Ovary (tissue), 7 donors: ENCODE measurements at regions not wholly inside any gene's neighbourhood (a gene's known extent, or its start where the extent isn't known, plus 50 kb on each side); places are given as distances from the start of the nearest gene placed in this dataset.

Source experiments
- DNase-seq, 5 donors: peaks; one replicate each; pipeline ENCODE4 v3.0.0-alpha.2; 2019 to 2020
- H3K27ac ChIP-seq, 2 donors: fragments of 200-600 bp; one replicate each; pipeline versions ENCODE4 v1.5.1 to v1.8.0; 2019 to 2022
- H3K27me3 ChIP-seq: fragments of 200-600 bp; one replicate; pipeline ENCODE4 v1.8.0; 2022
- H3K36me3 ChIP-seq: fragments of 200-600 bp; sonication (generic); one replicate; pipeline ENCODE4 v1.5.1; 2019
- H3K4me1 ChIP-seq: one replicate; pipeline ENCODE4 v1.8.1; 2013; ENCODE audit warnings: mild to moderate bottlenecking, moderate library complexity; ENCODE audit not compliant: insufficient read depth
- H3K4me3 ChIP-seq: fragments of 200-600 bp; sonication (generic); one replicate; pipeline ENCODE4 v1.5.1; 2017
- H3K9me3 ChIP-seq, 2 donors: fragments of 200-600 bp in 1 of 2; sonication (generic) in 1 of 2; one replicate each; pipeline versions ENCODE4 v1.5.1 to v1.8.1; 2013 to 2019; ENCODE audit warnings: mild to moderate bottlenecking in 1 of 2, moderate library complexity in 1 of 2
- EP300 ChIP-seq: sonication (generic); formaldehyde crosslinking; IDR thresholded peaks from one replicate; pipeline ENCODE4 v1.6.1; 2017; ENCODE audit warnings: antibody characterized with exemption
- POLR2A ChIP-seq: fragments of 450-650 bp; IDR thresholded peaks from one replicate; pipeline ENCODE4 v1.6.1; 2017; ENCODE audit warnings: antibody characterized with exemption, mild to moderate bottlenecking, moderate library complexity
- WGBS, 3 donors: extraction: QIAGEN DNeasy Blood & Tissue Kit in 1 of 3; methylation state at CpG; one replicate each; pipeline versions ENCODE4 v1.1.5 to v1.1.7; 2013 to 2017; 5-methylcytosine and 5-hydroxymethylcytosine counted together
- intact Hi-C, 4 donors: fragments of 100-400 bp; cut with DNase I; formaldehyde crosslinking; loops; one replicate each; pipeline versions ENCODE4 v1.11.0 to v1.15.1; 2022 to 2023
- TF ChIP-seq, protein P1 (sequence below), 3 donors: fragments of 450-650 bp in 2 of 3; fragments of 200-600 bp in 1 of 3; IDR thresholded peaks; one replicate each; pipeline versions ENCODE4 v1.5.1 to v1.8.0; 2016 to 2022; ENCODE audit warnings: antibody characterized with exemption in 3 of 3, mild to moderate bottlenecking in 1 of 3
- donor health status: DM: no; HTN: no; CAD: no; lungs with moderate emphysema.
- donor health status: DM: no; HTN: no; CAD: no.
- donor health status: Bipolar disorder and iron deficiency.
- donor health status: DM: no; HTN: no; CAD: no.
- donor health status: DM: yes; HTN: yes; CAD: no.

DNA sequence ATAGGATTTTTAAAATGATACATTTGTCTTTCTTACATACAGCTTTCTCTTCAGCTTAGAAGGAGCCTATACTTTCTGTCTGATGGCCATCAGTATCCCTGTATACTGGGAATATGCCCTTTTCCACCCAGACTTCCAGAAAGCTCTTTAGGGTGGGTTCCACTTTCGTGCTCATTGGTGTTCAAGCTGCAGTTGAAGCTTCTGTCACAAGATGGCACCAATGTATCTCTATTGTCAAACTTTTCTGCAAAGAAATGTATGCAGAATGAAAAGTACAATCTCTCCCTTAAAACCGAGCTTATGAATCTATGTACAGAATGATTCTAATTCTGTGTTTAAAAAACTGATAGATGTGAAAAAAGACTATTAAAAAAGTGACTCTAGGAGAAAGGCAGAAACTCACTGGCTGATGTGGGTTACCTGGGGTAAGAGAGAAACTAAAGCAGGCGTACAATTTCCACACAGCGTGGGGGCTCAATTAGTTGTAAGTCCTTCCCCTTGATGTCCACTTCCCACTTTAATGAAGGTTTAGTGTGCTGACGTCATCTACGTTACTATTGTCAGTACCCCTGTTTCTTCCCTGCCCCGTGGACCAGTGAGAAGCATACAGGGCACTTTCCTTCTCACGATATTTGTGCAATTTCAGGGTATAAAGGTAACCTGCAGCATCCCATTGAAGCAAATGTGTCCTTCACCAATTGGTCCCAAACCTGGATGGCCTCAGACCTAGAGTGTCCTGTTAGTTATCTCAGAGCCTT lies 57.3 kb upstream of the TCEAL2 start:
- 36 to 44% (median 36%) methylated on average over 8 of the region's 8 CpGs for WGBS, 3 donors
- H3K27me3 ChIP-seq = no peaks in the 10 kb centered on the region
- intact Hi-C loops = no loop called here

DNA sequence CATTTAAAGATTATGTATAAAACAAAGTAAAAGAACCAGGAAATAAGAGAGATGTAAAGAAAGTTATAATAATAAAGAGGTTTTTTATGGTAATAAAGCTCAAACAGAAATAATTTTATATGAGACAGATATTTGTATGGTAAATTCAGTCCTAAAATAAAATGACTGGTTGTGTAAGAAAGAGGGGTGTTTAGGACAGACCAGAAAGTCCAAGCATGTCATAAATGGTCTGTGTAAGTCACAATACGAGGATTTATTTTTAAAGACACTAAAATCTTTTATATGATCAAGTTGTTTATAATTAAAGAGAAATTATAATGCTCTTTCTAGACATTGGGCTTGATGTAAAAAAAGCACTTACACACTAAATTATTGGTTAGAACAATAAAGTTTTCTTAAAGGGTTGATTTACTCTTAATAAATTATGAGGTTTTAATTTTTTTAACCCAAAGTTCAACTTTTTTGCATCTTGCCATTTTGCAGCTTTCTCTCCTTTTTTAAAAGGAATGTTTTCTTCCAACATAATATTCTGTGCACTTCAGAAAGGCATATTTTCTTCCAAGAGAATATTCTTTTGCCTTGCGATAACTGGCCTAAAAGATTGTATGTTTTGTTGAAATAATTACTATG lies 61.9 kb upstream of the TCEAL2 start:
- H3K4me3 ChIP-seq = no peak overlapping the region
- no peaks in the 10 kb centered on the region for H3K9me3 ChIP-seq
- TF ChIP-seq POLR2A (no peak), EP300 (no peak)
- TF ChIP-seq, protein P1, sequence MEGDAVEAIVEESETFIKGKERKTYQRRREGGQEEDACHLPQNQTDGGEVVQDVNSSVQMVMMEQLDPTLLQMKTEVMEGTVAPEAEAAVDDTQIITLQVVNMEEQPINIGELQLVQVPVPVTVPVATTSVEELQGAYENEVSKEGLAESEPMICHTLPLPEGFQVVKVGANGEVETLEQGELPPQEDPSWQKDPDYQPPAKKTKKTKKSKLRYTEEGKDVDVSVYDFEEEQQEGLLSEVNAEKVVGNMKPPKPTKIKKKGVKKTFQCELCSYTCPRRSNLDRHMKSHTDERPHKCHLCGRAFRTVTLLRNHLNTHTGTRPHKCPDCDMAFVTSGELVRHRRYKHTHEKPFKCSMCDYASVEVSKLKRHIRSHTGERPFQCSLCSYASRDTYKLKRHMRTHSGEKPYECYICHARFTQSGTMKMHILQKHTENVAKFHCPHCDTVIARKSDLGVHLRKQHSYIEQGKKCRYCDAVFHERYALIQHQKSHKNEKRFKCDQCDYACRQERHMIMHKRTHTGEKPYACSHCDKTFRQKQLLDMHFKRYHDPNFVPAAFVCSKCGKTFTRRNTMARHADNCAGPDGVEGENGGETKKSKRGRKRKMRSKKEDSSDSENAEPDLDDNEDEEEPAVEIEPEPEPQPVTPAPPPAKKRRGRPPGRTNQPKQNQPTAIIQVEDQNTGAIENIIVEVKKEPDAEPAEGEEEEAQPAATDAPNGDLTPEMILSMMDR (IDR thresholded peaks at IDR 0.05) = no peak
- no peaks in the 10 kb centered on the region for H3K27me3 ChIP-seq
- WGBS, 3 donors = 79 to 84% (median 82%) methylated on average over 2 of the region's 2 CpGs
- no peaks in the 10 kb centered on the region for H3K4me1 ChIP-seq
- DNase-seq = no peak
- intact Hi-C loops = no loop called here
- no peak overlapping the region for H3K27ac ChIP-seq
- H3K36me3 ChIP-seq = no peaks in the 10 kb centered on the region

More for the DNA sequence above, 57.3 kb upstream of the TCEAL2 start:
- no peaks in the 10 kb centered on the region for H3K36me3 ChIP-seq
- TF ChIP-seq, protein P1 (IDR thresholded peaks at IDR 0.05) = peak; percentile 15 to 34 (median 23)
- TF ChIP-seq EP300 (no peak), POLR2A (no peak)
- peak in 1 of 5 donors; percentile 27 for DNase-seq
- H3K4me1 ChIP-seq = no peaks in the 10 kb centered on the region
- H3K27ac ChIP-seq = no peak overlapping the region
- no peak overlapping the region for H3K4me3 ChIP-seq
- H3K9me3 ChIP-seq = no peaks in the 10 kb centered on the region

DNA sequence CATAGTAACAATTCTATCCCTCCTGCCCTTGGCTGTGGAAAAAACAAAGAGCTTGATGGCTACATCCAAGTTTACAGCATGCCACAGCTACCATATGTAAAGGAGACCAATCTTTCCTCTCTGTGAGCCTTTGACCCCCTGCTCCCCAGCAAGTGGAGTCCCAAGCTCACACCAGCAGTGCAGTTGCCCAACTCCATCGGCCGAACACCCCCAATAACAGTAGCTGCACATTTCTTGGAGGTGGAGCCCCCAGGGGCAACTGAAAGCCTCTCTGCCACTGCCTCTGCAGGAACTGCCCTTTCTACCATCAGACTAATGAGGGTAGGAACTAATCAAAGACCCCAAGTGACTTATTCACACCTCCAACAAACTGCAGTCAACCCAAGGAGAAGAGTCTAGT lies 81.0 kb upstream of the TCEAL2 start:
- intact Hi-C loops = no loop called here
- WGBS, 3 donors = 59 to 83% (median 83%) methylated on average over 2 of the region's 2 CpGs
- H3K9me3 ChIP-seq = no peaks in the 10 kb centered on the region
- no peak overlapping the region for H3K27ac ChIP-seq
- H3K4me3 ChIP-seq = no peak overlapping the region
- no peaks in the 10 kb centered on the region for H3K36me3 ChIP-seq
- no peaks in the 10 kb centered on the region for H3K27me3 ChIP-seq
- no peak for DNase-seq
- no peak for TF ChIP-seq POLR2A
- no peak for TF ChIP-seq EP300
- TF ChIP-seq, protein P1 (IDR thresholded peaks at IDR 0.05) = no peak
- no peaks in the 10 kb centered on the region for H3K4me1 ChIP-seq

DNA sequence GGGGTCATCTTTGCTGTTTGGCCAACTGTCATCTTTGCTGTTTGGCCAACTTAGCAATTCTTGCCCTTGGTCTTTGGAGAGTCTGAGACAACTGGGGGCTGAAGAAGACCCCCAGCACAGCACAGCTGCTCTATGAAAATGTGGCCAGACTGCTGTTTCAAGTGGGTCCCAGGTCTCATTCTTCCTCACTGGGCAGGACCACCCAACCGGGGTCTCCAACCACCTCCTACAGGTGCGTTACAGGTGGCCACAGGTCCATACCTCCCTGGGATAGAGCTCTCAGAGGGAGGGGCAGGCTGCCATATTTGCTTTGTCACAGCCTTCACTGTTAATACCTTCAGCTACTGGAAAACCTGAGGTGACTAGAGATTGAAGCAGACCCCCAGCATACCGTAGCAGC lies 82.1 kb upstream of the TCEAL2 start:
- 61 to 84% (median 69%) methylated on average over 3 of the region's 3 CpGs for WGBS, 3 donors
- Histone ChIP-seq H3K36me3 (no peaks in the 10 kb centered on the region), H3K27ac (no peak overlapping the region), H3K9me3 (no peaks in the 10 kb centered on the region), H3K4me1 (no peaks in the 10 kb centered on the region), H3K4me3 (no peak overlapping the region), H3K27me3 (no peaks in the 10 kb centered on the region)
- no peak for DNase-seq
- intact Hi-C loops = no loop called here
- TF ChIP-seq POLR2A (no peak), EP300 (no peak)
- TF ChIP-seq, protein P1 (IDR thresholded peaks at IDR 0.05) = no peak
